ENCODE measurements at regions not wholly inside any gene's neighbourhood (a gene's known extent, or its start where the extent isn't known, plus 50 kb on each side); places are given as distances from the start of the nearest gene placed in this dataset.

- H3K27me3 ChIP-seq (replicated peaks in 1 of 4; ENCODE audit: control extremely low read depth in 1 of 4, control insufficient read depth in 3 of 4, insufficient read depth in 4 of 4, low read length in 3 of 4), result no peaks in the 10 kb centered on the region
- ChIA-PET CTCF (no interaction called here), POLR2A (no interaction called here)
- no peak overlapping the region for H3K27ac ChIP-seq (ENCODE audit: low read length in 2 of 2)
- no peak overlapping the region for H3K4me2 ChIP-seq (replicated peaks; ENCODE audit: low read depth, low read length, poor library complexity, severe bottlenecking)
- 70% methylated on average over 2 of the region's 2 CpGs for WGBS (ENCODE audit: insufficient coverage)
- no peaks in the 10 kb centered on the region for H3K4me1 Mint-ChIP-seq
- H3K27me3 Mint-ChIP-seq, result peaks cover 11% of the 10 kb centered on the region
- H3K4me3 Mint-ChIP-seq, result no peak overlapping the region
- no peak overlapping the region for H3K9ac ChIP-seq (ENCODE audit: low read length)
- DNase-seq, result no peak
- ATAC-seq (ENCODE audit: low read depth), result no peak
- H3K9me3 ChIP-seq (ENCODE audit: control extremely low read depth in 1 of 3, control insufficient read depth in 2 of 3, insufficient read depth in 1 of 3, low read length in 2 of 3), result no peaks in the 10 kb centered on the region
- no peaks in the 10 kb centered on the region for H3K9me3 Mint-ChIP-seq (ENCODE audit: insufficient read depth)
- H4K20me1 ChIP-seq (ENCODE audit: control insufficient read depth, insufficient read depth, low read length, poor library complexity, severe bottlenecking), result no peaks in the 10 kb centered on the region
- H3K27ac Mint-ChIP-seq, result no peak overlapping the region
- H2AFZ ChIP-seq (ENCODE audit: insufficient read depth, low read depth, low read length, poor library complexity, severe bottlenecking), result no peak overlapping the region
- no peaks in the 10 kb centered on the region for H3K36me3 ChIP-seq (replicated peaks in 1 of 2; ENCODE audit: control extremely low read depth in 1 of 2, control insufficient read depth in 1 of 2, extremely low read depth in 1 of 2, insufficient read depth in 2 of 2, low read length in 1 of 2)
- H3K4me3 ChIP-seq (ENCODE audit: control extremely low read depth in 1 of 5, extremely low read depth in 1 of 5, insufficient read depth in 1 of 5, low read depth in 2 of 5, low read length in 4 of 5), result no peak overlapping the region
- no peaks in the 10 kb centered on the region for H3K4me1 ChIP-seq (ENCODE audit: control insufficient read depth in 2 of 2, insufficient read depth in 2 of 2, low read length in 2 of 2)
- H3K79me2 ChIP-seq (ENCODE audit: control insufficient read depth, insufficient read depth, low read length), result no peaks in the 10 kb centered on the region
- no peak for TF ChIP-seq EZH2 (IDR thresholded peaks at IDR 0.05; ENCODE audit: borderline replicate concordance, insufficient read depth, low read depth, low read length, poor library complexity, severe bottlenecking)
- no peak for TF ChIP-seq CTCF (IDR thresholded peaks at IDR 0.05)
- intact Hi-C loops (cut with micrococcal nuclease), result no loop called here
Observed at GRCh38 chr2:200092235-200092634, 136.9 kb downstream of the MAIP1 start.

GRCh38 chr2:200095436-200095835 is 140.1 kb downstream of the MAIP1 start:
- Histone ChIP-seq H3K4me2 (replicated peaks; ENCODE audit: low read depth, low read length, poor library complexity, severe bottlenecking) (no peak overlapping the region), H3K36me3 (replicated peaks in 1 of 2; ENCODE audit: control extremely low read depth in 1 of 2, control insufficient read depth in 1 of 2, extremely low read depth in 1 of 2, insufficient read depth in 2 of 2, low read length in 1 of 2) (no peaks in the 10 kb centered on the region), H3K9me3 (ENCODE audit: control extremely low read depth in 1 of 3, control insufficient read depth in 2 of 3, insufficient read depth in 1 of 3, low read length in 2 of 3) (no peaks in the 10 kb centered on the region), H3K79me2 (ENCODE audit: control insufficient read depth, insufficient read depth, low read length) (no peaks in the 10 kb centered on the region), H3K9ac (ENCODE audit: low read length) (no peak overlapping the region), H3K4me3 (ENCODE audit: control extremely low read depth in 1 of 5, extremely low read depth in 1 of 5, insufficient read depth in 1 of 5, low read depth in 2 of 5, low read length in 4 of 5) (no peak overlapping the region), H2AFZ (ENCODE audit: insufficient read depth, low read depth, low read length, poor library complexity, severe bottlenecking) (no peak overlapping the region), H4K20me1 (ENCODE audit: control insufficient read depth, insufficient read depth, low read length, poor library complexity, severe bottlenecking) (no peaks in the 10 kb centered on the region), H3K27me3 (replicated peaks in 1 of 4; ENCODE audit: control extremely low read depth in 1 of 4, control insufficient read depth in 3 of 4, insufficient read depth in 4 of 4, low read length in 3 of 4) (no peaks in the 10 kb centered on the region), H3K27ac (ENCODE audit: low read length in 2 of 2) (no peak overlapping the region), H3K4me1 (ENCODE audit: control insufficient read depth in 2 of 2, insufficient read depth in 2 of 2, low read length in 2 of 2) (no peaks in the 10 kb centered on the region)
- no peaks in the 10 kb centered on the region for H3K9me3 Mint-ChIP-seq (ENCODE audit: insufficient read depth)
- no peak for ATAC-seq (ENCODE audit: low read depth)
- POLR2A ChIA-PET, result no interaction called here
- intact Hi-C loops (cut with micrococcal nuclease), result no loop called here
- no peak overlapping the region for H3K27ac Mint-ChIP-seq
- no peak overlapping the region for H3K4me3 Mint-ChIP-seq
- H3K4me1 Mint-ChIP-seq, result no peaks in the 10 kb centered on the region
- peaks cover 6% of the 10 kb centered on the region for H3K27me3 Mint-ChIP-seq
- TF ChIP-seq EZH2 (IDR thresholded peaks at IDR 0.05; ENCODE audit: borderline replicate concordance, insufficient read depth, low read depth, low read length, poor library complexity, severe bottlenecking) (no peak), CTCF (IDR thresholded peaks at IDR 0.05) (no peak)
- CTCF ChIA-PET, result no interaction called here
- no peak for DNase-seq
- WGBS (ENCODE audit: insufficient coverage), result 92% methylated on average over 2 of the region's 3 CpGs

All from B cell (primary cell).